ENCODE measurements at regions not wholly inside any gene's neighbourhood (a gene's known extent, or its start where the extent isn't known, plus 50 kb on each side); places are given as distances from the start of the nearest gene placed in this dataset.

DNA sequence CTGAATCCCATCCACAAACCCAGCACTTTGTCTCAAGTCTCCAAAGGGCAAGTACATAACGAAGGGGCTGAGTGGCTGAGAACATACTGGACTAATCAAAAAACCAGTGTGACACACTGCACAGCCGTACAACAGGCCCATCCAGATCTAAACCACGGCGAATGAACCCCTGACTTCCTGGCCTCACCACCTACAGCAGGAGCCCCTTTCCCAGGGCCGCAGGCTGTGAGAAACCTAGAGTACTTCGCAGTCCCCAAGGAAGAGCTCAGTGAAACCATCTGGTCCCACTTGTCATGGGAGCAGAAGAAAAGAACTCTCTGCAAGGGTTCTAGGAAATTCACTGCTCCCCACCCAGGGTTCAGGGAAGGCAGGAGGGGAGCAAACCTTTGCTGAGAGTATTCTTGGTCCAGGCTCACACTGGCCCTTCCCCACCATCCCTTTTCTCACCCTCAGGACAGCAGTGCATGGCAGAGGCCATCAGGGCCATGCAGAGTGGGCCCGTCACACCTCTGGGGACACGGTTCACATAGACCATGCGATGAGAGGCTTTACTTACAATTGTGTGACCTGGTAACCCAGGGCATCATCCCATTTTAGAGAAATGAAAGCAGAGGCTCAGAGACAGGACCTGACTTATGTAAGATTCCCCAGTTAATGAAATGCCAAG, 192.8 kb downstream of the BCL11B start:
- no peak overlapping the region for H3K4me3 ChIP-seq (ENCODE audit: low read length)
- DNase-seq (ENCODE audit: low read depth) = no peak

DNA sequence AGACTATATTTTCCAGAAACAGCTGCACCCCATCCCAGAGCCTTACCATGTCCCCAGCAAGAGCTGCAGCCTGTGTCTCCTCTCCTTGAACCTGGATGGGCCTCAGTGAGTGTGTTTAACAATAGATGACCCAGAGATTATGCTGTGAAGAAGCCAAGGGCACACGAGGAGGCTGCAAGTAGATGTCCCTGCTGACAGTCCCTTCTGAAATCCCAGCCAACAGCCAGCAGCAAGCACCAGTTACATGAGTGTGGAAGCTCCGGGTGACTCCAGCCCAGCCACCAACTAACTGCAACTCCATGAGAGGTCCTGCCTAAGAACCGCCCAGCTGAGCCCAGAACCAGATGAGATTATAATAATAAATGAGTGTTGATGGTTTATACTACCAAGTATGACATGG, 191.7 kb downstream of the BCL11B start:
- DNase-seq (ENCODE audit: low read depth) = no peak
- TF ChIP-seq, protein P1, sequence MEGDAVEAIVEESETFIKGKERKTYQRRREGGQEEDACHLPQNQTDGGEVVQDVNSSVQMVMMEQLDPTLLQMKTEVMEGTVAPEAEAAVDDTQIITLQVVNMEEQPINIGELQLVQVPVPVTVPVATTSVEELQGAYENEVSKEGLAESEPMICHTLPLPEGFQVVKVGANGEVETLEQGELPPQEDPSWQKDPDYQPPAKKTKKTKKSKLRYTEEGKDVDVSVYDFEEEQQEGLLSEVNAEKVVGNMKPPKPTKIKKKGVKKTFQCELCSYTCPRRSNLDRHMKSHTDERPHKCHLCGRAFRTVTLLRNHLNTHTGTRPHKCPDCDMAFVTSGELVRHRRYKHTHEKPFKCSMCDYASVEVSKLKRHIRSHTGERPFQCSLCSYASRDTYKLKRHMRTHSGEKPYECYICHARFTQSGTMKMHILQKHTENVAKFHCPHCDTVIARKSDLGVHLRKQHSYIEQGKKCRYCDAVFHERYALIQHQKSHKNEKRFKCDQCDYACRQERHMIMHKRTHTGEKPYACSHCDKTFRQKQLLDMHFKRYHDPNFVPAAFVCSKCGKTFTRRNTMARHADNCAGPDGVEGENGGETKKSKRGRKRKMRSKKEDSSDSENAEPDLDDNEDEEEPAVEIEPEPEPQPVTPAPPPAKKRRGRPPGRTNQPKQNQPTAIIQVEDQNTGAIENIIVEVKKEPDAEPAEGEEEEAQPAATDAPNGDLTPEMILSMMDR (conservative IDR thresholded peaks at IDR 0.05; ENCODE audit: low read depth, low read length) = no peak
- H3K4me3 ChIP-seq (ENCODE audit: low read length) = no peak overlapping the region

More for the DNA sequence above, 192.8 kb downstream of the BCL11B start:
- TF ChIP-seq, protein P1 (conservative IDR thresholded peaks at IDR 0.05; ENCODE audit: low read depth, low read length) = no peak

DNA sequence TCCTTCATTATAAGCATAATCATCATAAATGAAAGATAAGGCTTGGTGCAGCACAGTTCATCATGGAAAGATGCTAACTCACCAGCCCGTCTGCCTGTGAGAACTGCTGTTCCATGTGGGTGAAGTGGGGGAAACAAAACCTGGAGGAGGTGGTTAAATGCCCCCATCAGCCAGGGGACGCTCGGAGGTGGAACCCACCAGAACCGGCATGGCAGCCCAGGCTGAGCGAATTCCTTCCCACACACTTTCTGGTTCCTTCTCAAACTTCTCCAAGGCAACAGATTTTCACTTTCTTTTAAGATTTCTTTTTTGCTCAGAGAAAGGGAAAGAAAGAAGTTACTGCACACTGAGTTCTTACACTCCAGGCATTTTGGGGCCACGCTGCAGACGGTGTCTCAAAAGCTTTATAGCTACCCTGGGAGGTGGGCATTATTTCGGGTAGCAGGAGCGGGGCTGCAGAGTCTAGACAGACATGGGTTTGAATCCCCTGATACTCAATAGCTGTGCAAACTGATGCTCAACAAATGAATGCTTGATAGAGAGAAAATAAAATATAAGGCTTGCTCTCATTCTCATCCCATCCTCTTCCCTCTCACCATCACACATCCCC, 190.7 kb downstream of the BCL11B start:
- no peak overlapping the region for H3K4me3 ChIP-seq (ENCODE audit: low read length)
- DNase-seq (ENCODE audit: low read depth) = no peak
- TF ChIP-seq, protein P1 (conservative IDR thresholded peaks at IDR 0.05; ENCODE audit: low read depth, low read length) = no peak

DNA sequence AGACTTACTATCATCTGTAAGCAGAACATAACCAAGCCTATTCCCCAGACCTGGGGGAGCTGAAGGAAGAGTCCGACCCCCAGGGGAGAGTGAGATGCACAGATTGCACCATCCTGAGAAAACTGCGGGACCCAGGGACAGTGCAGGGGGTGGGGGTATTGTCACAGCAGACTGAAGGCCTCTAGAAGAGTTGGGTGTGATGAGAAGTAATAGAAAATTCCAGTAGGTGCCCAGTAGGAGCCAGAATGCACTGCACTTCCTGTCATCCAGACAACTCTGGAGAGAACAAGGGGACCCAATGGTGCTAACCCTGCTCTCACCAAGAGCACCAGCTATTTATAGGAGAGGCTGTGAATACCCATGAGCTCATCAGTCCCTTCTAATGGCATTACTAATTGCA, 190.1 kb downstream of the BCL11B start:
- no peak overlapping the region for H3K4me3 ChIP-seq (ENCODE audit: low read length)
- no peak for DNase-seq (ENCODE audit: low read depth)
- TF ChIP-seq, protein P1 (conservative IDR thresholded peaks at IDR 0.05; ENCODE audit: low read depth, low read length) = no peak

DNA sequence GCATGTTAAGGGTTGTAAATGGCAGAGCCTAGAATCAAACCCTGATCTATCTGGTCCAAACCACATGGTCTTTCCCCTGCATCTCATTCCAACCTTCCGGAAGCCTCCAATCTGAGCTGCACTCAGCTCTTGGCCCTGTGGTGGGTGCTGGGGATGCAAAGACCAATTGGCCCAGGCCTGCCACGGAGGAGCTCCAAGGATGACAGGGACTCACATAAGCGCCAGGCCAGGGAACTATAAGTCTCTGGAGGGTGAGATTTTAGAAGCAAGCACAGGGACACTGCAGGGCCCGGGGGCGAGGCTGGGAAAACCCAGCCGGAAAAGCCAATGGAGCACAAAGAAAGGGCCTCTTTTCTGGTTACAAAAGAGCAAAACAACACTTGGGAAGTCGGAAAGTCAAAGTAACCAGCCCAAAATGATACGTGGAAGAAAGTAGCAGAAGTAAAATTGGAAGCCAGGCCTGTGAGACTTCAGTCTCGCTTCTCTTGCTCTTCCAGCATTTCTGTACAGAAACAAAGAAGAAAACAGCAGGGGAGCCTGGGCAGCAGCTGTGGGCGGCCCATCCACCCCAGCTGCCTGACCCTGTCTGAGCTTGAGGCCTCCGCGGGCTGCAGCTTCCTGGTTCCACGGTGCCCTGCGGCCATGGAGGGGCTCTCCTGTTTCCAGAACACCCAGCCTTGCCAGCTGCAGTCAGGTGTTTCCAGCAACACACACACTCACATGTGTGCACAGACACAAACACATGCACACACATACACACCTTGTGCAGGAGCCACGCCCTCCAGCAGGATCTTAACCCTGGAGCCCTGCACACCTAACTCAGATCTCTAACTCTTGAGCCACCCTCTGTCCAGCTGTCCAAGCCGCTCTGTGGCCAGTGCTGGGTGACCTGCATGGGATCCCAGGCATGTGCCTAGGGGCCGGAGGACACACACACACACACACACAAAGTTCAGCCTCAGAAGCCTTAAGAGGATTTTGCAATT, 178.2 kb downstream of the BCL11B start:
- TF ChIP-seq, protein P1 (conservative IDR thresholded peaks at IDR 0.05; ENCODE audit: low read depth, low read length) = no peak
- H3K4me3 ChIP-seq (ENCODE audit: low read length) = no peak overlapping the region

DNA sequence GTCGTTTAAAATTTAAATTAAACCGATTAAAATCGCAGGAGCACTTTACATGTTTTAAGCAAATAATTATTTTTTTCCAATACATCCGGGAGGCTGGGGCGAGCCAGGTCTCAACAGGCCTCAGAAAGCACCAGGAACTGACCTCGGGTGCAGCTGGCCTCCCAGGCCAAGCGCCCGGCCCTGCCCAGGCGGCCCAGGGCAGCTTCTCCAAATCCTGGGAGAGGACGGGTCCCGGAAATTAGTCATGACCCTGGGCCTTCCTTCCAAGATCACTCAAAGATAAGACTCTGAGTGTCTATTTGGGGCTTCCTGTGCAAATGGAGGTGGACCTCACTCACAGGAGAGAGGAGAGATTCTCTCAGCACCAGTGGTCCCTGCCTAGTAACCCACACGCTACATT, 177.1 kb downstream of the BCL11B start:
- no peak overlapping the region for H3K4me3 ChIP-seq (ENCODE audit: low read length)
- TF ChIP-seq, protein P1 (conservative IDR thresholded peaks at IDR 0.05; ENCODE audit: low read depth, low read length) = no peak
- no peak for DNase-seq (ENCODE audit: low read depth)

More for the DNA sequence above, 178.2 kb downstream of the BCL11B start:
- no peak for DNase-seq (ENCODE audit: low read depth)

All from retinal pigment epithelial cell (primary cell).